ENCODE measurements at regions not wholly inside any gene's neighbourhood (a gene's known extent, or its start where the extent isn't known, plus 50 kb on each side); places are given as distances from the start of the nearest gene placed in this dataset.

GRCh38 chr1:36743286-36744005, 260.7 kb upstream of the CSF3R start:
- DNase-seq (ENCODE audit: low spot score), result peak; percentile 3

DNA sequence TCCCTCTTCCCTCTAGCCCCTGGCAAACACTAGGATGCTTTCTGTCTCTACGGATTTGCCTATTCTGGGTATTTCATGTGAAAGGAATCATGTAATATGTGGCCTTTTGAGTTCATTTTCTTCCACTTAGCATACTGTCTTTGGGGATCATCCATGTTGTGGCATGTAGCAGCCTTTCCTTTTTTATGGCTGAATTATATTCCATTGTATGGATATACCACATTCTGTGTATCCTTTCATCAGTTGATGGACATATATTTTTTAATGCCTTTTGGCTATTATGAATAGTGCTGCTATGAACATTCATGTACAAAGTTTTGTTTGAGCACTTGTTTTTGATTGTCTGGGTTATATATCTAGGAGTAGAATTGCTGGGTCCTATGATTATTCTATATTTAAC, 258.4 kb upstream of the CSF3R start:
- DNase-seq (ENCODE audit: low spot score), result no peak

- DNase-seq (ENCODE audit: low spot score), result no peak
These were observed 257.7 kb upstream of the CSF3R start for GRCh38 chr1:36740446-36740845.

- DNase-seq (ENCODE audit: low spot score), result no peak
These were observed 257.1 kb upstream of the CSF3R start for GRCh38 chr1:36739703-36740289.

GRCh38 chr1:36738245-36738644, 255.5 kb upstream of the CSF3R start:
- no peak for DNase-seq (ENCODE audit: low spot score)

GRCh38 chr1:36737767-36738166, 255.1 kb upstream of the CSF3R start:
- DNase-seq (ENCODE audit: low spot score), result no peak

DNA sequence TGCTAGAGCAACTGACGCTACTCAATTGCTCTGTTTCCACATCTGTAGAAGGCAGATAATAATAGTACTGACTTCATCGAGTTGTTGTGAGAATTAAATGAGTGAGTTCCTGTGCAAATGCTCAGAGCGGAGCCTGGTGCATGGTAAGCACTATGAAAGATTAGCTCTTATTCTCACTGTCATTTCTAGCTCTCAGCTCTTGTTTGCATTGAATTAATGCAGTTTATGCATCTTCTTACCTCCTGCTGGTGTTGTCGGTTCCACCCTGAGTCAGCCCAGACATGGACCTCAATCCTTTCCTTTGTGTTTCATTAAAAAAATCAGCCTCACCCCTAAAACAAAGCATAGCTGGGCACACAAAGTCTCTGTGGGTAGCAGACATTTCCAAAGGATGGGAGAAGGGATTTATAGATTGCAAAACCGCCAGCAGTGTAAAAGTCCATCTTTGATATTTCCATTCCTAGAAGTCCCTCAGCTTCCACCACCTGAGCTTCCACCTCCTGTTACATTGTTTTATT, 254.4 kb upstream of the CSF3R start:
- DNase-seq (ENCODE audit: low spot score), result no peak

DNA sequence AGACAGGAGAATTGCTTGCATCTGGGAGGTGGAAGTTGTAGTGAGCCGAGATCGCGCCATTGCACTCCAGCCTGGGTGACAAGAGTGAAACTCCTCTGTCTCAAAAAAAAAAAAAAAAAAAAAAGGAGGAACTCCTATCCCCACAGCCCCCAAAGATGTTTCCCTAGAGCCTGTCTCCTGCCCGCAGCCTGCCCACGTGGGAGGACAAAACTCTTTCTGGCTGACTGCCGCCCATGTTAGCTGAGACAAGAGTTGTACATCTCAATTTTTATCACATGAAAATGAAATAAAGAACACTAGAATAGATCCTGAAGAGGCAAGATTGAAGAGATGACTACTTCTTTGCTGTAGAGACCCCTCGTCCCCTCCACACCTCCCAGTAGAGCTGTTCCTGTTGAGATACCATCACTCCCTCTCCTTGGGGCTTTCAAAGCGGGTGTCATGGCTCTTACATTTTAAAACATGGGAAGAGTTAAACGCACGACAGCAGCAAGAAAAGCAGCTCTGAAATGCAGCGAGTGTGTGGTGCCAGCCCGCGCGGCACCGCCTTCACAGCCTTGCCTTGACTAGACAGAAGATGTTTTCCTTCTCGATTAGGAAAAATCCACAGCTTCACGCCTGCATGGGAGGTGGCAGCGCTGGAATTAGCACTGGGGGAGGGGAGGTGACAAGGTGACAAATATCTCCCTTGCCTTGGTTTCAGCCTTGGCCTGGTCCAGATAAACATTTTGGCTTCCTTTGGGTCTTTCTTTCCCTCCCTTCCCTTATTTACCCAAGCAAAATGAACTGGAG, 253.4 kb upstream of the CSF3R start:
- no peak for DNase-seq (ENCODE audit: low spot score)

DNA sequence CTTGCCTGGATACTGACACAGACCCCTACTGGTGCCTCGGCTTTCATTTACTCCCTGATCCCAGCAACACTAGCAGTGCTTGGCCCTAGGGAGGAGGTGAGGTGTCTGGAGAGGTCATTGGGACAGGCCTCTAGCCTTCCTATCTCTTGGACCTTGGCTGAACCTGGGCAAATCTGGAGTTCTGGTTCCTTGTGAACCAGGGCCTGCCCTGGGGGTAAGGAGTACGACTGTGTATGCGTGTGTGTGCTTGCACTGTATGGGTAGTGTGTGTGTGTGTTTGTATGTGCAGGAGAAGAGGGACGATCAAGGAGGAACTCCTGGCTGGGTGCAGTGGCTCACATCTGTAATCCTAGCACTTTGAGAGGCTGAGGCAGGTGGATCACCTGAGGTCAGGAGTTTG, 252.7 kb upstream of the CSF3R start:
- DNase-seq (ENCODE audit: low spot score), result no peak

- DNase-seq (ENCODE audit: low spot score), result no peak
These were observed 251.6 kb upstream of the CSF3R start for GRCh38 chr1:36734356-36734755.

- no peak for DNase-seq (ENCODE audit: low spot score)
These were observed 251.0 kb upstream of the CSF3R start for GRCh38 chr1:36733748-36734147.

- no peak for DNase-seq (ENCODE audit: low spot score)
These were observed 249.3 kb upstream of the CSF3R start for GRCh38 chr1:36732015-36732356.

GRCh38 chr1:36731226-36732014, 248.7 kb upstream of the CSF3R start:
- peak; percentile 40 for DNase-seq (ENCODE audit: low spot score)

- no peak for DNase-seq (ENCODE audit: low spot score)
These were observed 247.9 kb upstream of the CSF3R start for GRCh38 chr1:36730599-36730998.

- no peak for DNase-seq (ENCODE audit: low spot score)
These were observed 247.2 kb upstream of the CSF3R start for GRCh38 chr1:36729716-36730510.

DNA sequence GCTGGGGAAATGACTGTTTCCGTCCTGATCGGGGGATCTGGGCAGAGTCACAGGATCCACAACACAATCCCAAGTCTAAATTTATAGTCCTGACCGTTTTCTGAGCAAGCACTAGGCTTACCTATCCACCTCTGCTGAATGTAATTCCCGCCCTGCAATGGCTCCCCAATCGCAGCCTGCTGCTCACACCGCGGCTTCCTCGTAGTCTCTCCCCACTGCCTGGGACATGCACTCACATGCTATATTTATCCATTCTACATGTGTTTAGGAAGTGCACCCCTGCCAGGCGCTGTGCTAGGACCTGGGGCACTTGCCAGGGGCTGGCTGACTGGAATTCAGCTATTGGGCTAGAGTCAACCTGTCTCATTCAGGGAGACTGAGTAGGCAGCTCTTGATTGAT, 246.6 kb upstream of the CSF3R start:
- no peak for DNase-seq (ENCODE audit: low spot score)

DNA sequence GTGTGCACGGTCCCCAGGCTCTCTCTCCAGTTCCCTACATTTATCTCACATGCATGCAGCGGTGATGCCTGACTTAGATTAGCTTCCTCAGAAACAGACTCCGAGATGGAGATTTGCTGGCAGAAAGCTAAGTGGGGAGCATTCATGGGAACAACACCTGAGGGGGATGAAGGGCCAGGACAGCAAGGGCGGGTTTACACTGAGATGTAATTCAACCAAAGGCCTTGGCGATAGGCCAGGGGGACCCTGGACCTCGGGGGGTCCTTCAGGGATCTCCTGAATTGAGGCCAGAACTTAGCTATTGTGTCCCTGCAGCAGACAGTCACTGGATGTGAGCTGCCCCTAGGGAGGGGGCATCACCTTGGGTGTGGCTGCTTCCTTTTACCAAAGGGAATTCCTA, 246.1 kb upstream of the CSF3R start:
- DNase-seq (ENCODE audit: low spot score), result no peak

DNA sequence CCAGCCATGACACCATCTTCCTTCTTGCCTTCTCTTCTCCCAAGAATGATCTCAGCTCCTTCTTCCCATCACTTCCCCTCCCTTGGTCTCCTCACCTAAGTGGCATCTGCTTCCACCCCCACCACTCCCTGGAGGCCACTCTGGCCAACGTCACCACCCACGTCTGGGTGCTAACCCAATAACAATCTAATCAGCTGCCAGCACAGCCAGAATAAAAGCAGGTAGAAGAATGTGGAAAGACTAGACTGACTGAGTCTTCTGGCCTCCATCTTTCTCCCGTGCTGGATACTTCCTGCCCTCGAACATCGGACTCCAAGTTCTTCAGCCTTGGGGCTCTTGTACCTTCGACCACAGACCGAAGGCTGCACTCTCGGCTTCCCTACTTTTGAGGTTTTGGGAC, 245.3 kb upstream of the CSF3R start:
- no peak for DNase-seq (ENCODE audit: low spot score)

- no peak for DNase-seq (ENCODE audit: low spot score)
These were observed 242.4 kb upstream of the CSF3R start for GRCh38 chr1:36725151-36725550.

DNA sequence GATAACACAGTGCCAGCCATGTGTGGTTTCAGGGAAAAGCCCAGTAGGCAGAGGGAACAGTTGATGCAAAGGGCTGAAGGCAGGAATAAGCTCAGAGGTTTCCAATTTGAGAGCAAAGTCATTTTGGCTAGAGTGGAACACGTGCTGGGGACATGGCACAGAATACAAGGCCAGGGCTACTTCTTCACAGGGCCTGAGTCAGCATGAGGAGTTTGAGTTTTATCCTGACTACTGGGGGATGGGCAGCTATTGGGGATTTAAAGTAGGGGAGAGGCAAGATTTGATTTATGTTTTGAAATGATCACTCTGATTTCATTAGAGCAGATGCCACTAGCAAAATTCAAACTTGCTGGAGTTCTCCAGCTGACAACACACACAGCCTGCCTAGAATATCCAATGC, 241.1 kb upstream of the CSF3R start:
- no peak for DNase-seq (ENCODE audit: low spot score)

DNA sequence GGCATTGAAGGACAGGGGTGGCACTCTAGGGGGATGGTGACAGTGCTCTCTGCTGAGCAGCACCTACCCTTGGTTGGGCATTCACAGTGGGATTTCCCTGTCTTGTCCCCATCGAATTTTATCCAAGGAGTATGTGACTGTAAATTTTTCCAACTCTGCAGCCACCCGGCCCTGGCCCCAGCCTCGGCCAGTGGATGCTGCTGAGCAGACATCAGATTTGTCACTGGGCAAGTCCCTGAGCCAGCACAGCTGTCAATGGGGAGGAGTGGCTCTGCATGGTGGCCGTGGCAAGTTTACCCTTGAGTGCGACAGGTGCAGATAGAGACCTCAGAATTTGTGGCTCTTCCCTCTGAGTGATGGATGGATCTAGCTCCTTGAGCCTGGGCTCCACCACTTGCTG, 240.2 kb upstream of the CSF3R start:
- DNase-seq (ENCODE audit: low spot score), result no peak

DNA sequence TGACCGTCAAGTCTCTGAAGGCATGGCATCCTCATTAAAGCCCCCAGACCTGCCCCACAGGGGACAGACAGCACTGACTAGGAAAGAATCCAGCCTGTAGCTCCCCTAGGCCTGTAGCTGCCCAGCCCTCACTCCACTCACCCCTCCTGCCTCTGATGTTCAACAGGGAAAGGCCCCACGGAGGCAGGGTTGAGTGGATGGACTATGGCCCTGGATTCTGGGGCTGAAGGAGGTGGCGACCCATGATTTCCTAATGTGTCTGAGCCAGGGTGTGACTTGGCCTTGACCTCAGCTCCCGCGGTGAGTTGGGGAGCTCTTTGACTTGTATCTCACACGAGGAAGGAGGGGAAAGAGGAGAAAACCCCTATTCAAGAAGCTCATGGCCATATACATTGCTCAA, 238.5 kb upstream of the CSF3R start:
- no peak for DNase-seq (ENCODE audit: low spot score)

Measured in NAMALWA (cell line).